NCI-H2196 (cell line): ENCODE measurements at regions not wholly inside any gene's neighbourhood (a gene's known extent, or its start where the extent isn't known, plus 50 kb on each side); places are given as distances from the start of the nearest gene placed in this dataset.

Experiments
- DNase-seq: peaks from one replicate; lab custom pipeline; 2025; ENCODE audit not compliant: unreplicated experiment; lab: John Stamatoyannopoulos, UW

DNA sequence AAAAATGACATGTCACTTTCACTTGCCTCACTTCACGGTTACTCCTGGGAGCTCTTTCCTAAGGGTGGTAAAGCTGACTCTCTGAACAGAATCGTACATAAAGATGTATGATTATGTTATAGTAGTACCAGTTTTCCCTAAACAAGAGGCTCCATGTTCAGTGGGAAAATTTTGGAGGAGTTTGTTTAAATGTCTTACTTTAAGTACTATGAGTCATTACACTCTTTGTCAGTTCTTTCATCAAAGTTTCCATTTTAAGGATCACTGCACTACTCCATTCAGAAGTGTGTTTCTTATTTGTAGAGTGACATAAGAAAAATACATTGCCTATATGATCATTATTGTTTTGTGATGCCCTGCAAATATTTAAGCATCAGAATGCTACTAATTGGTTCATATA lies 121.1 kb upstream of the FIGN start:
- no peak for DNase-seq

DNA sequence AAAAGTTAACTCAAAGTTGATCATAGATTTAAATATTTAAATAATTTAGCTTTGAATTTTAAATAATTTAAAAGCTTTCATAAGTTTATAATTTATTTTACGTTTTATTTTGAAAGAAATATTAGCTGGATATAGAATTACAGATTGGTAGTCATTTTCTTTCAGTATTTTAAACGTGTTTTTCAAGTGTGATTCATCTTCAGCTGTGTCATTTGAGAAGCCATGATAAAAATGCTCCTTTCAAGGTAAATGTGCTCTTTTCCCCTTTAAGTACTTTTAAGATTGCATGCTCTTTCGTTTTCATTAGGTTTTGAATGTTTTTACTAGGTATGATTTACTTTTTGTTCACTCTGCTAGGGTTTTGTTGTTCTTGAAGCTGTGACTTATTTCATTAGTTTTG lies 116.8 kb upstream of the FIGN start:
- no peak for DNase-seq

GRCh38 chr2:163849756-163850435 lies 114.1 kb upstream of the FIGN start:
- no peak for DNase-seq

DNA sequence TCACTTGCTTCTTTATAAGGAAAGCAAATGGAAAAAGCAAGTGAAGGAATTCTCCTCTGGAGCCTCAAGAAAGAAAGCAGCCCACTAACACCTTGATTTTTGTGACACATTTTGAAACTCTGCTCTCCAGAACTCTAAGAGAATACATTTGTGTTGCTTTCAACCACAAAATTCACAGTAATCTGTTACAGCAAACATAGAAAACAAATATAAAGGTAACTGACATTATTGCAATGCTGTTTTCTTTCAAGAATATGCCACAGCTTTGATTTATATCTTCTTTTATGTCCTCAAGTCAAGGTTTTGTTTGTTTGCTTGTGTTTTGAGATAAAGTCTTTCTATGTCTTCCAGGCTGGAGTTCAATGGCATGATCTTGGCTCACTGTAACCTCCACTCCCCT lies 103.1 kb upstream of the FIGN start:
- no peak for DNase-seq

DNA sequence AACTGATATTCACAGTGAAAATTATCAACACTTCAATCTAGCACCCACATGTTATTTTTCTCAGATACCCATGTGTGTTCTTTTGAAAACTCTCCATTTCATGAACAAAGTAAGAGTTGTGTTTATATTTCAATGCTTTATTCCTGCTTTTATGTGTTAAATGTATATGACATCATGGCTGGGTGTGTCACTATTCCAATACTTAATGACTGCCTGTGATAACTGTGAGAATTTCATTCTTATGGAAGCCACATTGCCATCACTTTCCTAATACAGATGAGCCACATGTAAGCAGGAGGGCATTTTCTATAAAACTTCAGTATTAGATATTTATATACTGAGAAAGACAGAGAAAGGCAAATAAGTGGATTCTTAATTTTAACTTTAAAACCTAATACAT lies 100.4 kb upstream of the FIGN start:
- DNase-seq: no peak

- DNase-seq: no peak
Observed at GRCh38 chr2:163834841-163835240, 99.0 kb upstream of the FIGN start.

DNA sequence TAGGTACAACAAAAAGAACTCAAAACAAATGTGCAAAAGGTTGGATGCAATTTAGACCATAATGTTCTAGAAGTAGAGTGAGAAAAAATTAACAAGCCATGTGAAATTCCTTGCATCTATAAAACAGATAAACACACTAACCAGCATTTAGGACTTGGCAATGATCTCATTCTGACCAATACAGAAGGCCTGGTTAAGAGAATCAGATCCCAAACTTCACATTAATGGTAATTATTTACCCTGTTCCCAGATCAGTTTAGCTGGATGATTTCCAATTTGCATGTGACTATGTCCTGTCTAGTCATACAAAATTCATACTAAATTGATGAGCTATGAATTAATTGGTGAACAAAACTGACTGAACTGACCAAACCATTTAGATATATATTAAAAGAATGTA lies 98.4 kb upstream of the FIGN start:
- DNase-seq: no peak

- DNase-seq: no peak
Observed at GRCh38 chr2:163828771-163829170, 93.0 kb upstream of the FIGN start.

GRCh38 chr2:163822033-163822432 lies 86.2 kb upstream of the FIGN start:
- no peak for DNase-seq

GRCh38 chr2:163812926-163813520 lies 77.2 kb upstream of the FIGN start:
- no peak for DNase-seq

DNA sequence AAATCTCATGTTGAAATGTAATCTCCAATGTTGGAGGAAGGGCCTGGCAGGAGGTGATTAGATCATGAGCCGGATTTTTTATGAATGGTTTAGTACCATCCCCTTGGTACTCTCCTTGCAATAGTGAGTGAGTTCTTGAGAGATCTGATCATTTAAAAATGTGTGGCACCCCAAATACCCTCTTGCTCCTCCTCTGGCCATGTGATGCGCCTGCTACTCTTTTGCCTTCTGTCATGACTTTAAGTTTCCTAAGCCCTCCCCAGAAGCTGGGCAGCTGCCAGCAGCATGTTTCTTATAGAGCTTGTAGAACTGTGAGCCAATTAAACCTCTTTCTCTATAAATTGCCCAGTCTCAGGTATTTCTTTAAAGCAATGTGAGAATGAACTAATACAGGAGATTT lies 72.6 kb upstream of the FIGN start:
- DNase-seq: no peak

- DNase-seq: no peak
Observed at GRCh38 chr2:163802284-163802683, 66.5 kb upstream of the FIGN start.

GRCh38 chr2:163801486-163801885 lies 65.7 kb upstream of the FIGN start:
- DNase-seq: no peak

DNA sequence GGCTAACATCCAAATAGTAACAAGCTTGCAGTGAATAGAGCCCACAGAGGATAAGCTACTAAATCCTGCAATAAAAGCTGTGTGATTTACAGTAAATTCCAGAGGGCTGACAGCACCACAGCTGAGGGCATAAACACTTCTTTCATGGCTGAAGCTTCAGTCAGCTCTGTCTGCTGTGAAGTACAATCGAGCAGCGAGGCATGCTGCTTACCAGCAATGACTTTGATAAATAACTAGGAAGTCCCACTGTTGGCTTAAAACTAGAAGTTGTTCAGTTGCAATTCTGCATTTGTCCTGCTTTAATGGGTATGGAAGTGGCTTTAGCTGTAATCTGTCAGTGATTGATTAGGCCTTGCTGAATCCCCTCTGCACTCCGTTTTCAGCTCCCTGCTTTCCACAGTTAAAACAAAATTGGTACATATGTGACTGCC lies 65.2 kb upstream of the FIGN start:
- no peak for DNase-seq

GRCh38 chr2:163799807-163800206 lies 64.0 kb upstream of the FIGN start:
- no peak for DNase-seq

DNA sequence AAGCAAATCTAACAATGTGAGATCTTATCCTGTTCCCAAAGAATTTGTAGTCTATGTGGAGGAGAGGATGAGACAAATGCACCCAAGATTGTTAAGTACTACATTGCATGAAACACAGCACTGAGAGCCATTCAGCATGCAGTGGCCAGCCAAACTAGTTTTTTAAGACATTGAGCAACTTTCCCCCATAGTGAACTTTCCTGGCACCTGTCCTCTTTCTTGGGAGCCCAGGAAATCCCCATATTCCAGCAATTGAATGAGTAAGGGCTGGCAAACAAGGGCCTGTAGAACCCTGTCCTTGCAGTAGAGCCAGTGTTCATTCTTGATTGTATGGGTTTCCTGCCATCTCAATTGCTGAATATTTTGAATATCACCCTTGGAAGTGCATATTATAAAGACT lies 58.8 kb upstream of the FIGN start:
- DNase-seq: no peak
